ENCODE measurements at regions not wholly inside any gene's neighbourhood (a gene's known extent, or its start where the extent isn't known, plus 50 kb on each side); places are given as distances from the start of the nearest gene placed in this dataset.

DNA sequence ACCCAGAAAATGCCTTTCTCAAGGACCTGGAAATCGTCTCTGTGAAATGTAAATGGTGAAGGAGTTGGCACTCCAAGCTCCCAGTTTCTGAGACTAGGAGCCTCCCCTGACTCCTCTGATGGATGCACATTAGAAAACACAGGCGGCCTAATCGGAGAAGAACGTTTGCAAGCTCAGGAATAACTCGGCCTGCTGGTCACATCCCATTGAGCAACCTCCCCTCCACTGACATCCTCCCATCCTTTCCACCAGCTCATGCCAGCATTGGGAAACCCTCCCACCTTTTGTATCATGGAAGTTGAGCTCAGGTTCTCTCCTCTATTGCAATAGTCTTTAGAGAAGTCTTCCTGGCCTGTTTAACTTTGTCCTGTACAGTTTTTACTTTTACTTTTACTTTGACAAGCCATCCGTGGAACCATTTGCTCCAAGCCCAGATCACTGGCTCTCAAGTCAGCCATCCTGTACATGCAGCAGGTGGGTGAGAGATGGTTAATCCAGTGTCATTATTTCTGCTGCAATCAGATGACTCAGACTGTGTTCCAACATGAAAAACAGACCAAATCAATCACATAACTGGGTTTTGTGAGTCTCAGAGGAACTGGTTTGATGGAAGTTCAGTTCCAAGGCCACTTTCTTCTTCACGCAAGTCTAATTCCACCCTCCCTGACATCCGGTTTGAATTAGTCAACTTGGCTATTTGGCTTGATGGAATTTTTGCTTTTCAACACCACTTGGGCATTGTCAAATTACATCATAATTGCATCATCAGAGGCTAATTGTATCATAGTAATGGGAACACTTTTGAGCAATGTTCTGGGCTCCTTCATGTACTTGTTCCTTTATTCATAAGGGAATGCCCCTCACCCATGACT lies 619.4 kb upstream of the CDH4 start:
- no peak for DNase-seq (ENCODE audit: low read depth in 2 of 2)

- DNase-seq (ENCODE audit: low read depth in 2 of 2) = no peak
Measured at GRCh38 chr20:60634491-60635172, 617.4 kb upstream of the CDH4 start.

- DNase-seq (ENCODE audit: low read depth in 2 of 2) = no peak
Measured at GRCh38 chr20:60636417-60636816, 615.6 kb upstream of the CDH4 start.

GRCh38 chr20:60637801-60638200 lies 614.3 kb upstream of the CDH4 start:
- no peak for DNase-seq (ENCODE audit: low read depth in 2 of 2)

- no peak for DNase-seq (ENCODE audit: low read depth in 2 of 2)
Measured at GRCh38 chr20:60638430-60639098, 613.5 kb upstream of the CDH4 start.

GRCh38 chr20:60641879-60642447 lies 610.1 kb upstream of the CDH4 start:
- DNase-seq (ENCODE audit: low read depth in 2 of 2) = no peak

DNA sequence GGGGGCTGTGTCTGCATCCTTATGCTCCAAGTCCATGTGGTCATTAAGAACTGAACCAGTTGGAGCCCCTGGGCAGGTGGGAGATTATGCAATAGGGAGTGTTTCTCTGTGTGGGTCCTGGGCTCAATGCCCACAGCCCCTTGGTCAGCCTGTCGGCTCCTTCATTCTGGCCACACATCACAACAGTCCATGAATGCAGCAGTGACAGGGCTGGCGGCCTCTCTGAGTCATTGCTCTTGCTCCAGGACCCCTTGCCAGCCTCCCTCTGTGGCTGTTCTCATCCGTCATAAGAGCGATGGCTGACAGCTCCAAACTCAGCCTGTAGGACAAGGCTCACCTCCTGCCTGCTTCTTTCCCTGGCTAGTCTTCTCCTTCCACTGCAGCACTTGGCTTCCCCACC lies 609.5 kb upstream of the CDH4 start:
- DNase-seq (ENCODE audit: low read depth in 2 of 2) = no peak

GRCh38 chr20:60648556-60648955 lies 603.5 kb upstream of the CDH4 start:
- no peak for DNase-seq (ENCODE audit: low read depth in 2 of 2)

- DNase-seq (ENCODE audit: low read depth in 2 of 2) = no peak
Measured at GRCh38 chr20:60649541-60649940, 602.5 kb upstream of the CDH4 start.

GRCh38 chr20:60650087-60650486 lies 602.0 kb upstream of the CDH4 start:
- no peak for DNase-seq (ENCODE audit: low read depth in 2 of 2)

DNA sequence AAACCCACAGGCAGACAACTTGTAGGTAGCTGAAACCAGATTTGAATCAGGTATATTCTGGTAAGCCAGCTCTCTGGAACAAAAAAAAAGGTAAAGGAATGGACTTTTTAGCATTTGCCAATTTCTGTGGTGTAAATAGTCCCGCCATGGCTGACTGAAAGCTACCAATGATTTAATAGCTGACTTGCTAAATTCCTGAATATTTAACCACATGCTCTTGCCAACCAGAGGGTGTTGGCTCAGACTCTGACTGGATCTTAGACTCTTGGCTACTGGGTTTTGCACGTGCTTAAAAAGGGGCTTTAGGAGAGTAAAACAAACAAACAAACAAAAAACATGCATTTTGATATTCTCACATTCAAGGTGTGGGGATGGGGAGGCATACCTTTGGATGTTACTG lies 600.0 kb upstream of the CDH4 start:
- no peak for DNase-seq (ENCODE audit: low read depth in 2 of 2)

DNA sequence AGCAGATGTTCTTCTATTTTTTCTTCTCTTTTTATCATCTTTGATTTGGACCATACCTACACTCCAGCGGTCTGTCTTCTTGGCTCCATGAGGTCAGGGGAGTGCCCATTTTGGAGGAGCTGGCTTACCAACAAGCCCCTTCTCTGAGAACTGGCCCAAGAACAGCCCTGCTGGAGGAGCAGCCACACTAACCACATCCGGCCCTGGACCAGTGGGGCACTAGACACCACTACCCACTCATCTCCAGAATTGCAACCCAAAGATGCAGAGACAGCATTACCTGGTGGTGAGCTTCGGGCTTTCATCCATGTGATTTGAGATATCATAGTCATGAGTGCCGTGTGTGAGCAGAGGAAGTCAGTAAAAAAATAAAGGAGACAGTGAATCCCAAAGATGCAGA lies 599.4 kb upstream of the CDH4 start:
- DNase-seq (ENCODE audit: low read depth in 2 of 2) = no peak

GRCh38 chr20:60653111-60653845 lies 598.8 kb upstream of the CDH4 start:
- DNase-seq (ENCODE audit: low read depth in 2 of 2) = no peak

GRCh38 chr20:60658681-60659080 lies 593.4 kb upstream of the CDH4 start:
- DNase-seq (ENCODE audit: low read depth in 2 of 2) = no peak

- DNase-seq (ENCODE audit: low read depth in 2 of 2) = no peak
Measured at GRCh38 chr20:60659240-60659639, 592.8 kb upstream of the CDH4 start.

GRCh38 chr20:60662307-60662706 lies 589.8 kb upstream of the CDH4 start:
- DNase-seq (ENCODE audit: low read depth in 2 of 2) = no peak

DNA sequence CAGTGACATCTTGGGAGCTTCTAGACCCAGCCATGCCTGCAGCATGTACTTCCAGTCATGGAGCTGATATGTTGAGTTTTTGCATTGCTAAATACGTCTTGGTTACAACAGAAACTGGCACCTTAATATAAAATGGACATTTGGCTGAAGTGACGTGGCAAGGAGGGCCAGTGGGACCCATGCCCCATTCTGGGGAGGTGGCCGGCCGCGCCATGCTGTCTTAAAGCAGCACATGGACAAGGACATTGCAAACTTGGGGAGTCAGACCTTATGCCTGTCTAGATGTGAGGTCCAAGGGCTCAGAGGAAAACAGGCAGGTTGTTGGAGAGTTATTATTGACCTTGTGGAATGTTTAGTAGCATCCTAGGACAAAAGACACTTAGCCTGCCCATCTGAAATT lies 588.0 kb upstream of the CDH4 start:
- no peak for DNase-seq (ENCODE audit: low read depth in 2 of 2)

GRCh38 chr20:60667641-60668040 lies 584.4 kb upstream of the CDH4 start:
- DNase-seq (ENCODE audit: low read depth in 2 of 2) = no peak

DNA sequence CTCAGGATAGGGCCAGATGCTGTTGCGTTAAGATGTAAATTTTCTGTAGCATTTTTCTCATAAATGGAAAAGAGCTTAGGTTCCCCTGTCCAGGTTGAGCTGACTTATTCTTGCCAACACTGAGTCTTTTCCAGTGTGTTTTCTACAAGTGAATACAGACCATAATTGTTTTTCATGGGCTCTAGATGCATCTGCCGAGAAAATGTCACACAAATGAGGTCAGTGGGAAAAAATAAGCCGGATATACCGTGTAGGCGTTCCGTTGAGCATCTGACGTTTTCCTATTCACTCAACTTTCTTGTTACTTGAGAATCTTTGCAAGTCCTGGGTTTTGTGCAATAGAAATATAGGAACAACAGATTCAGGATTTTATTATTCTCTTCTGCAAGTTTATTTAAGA lies 582.9 kb upstream of the CDH4 start:
- DNase-seq (ENCODE audit: low read depth in 2 of 2) = no peak

DNA sequence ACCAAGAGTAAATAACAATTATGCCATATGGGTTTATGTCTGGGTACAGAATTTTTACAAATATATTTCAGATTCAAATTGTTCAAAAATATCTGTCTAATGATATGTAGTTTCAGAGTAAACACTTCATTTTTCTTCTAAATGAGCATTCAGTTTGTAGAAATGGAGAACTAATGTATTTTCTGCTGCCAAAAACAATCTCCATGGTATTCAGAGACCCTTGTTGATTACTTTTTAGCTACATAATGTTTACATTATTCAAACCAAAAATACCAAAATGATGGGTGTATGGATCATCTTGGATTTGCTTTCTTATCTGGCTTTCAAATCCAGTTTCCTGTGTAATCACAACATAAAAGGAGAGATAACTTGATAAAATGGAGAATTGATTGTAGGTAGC lies 576.0 kb upstream of the CDH4 start:
- DNase-seq (ENCODE audit: low read depth in 2 of 2) = no peak

DNA sequence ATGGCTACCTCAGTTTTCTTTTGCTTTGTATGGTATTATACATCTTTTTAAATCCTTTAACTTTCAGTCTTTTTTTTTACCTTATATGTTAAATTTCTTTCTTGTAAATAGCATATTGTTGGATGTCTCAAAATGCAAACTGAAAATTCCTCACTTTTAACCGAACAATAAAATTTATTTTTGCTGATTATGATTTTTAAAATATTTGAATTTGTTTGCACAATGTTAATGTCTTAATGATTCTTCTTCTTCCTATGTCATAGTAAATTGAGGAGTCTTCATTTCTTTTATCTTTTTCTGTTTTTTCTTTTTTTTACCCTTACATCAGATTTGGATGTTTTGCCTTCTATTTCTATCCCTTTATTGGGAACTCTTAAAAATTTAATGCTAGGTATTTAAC lies 574.2 kb upstream of the CDH4 start:
- no peak for DNase-seq (ENCODE audit: low read depth in 2 of 2)

- DNase-seq (ENCODE audit: low read depth in 2 of 2) = no peak
Measured at GRCh38 chr20:60680554-60680953, 571.5 kb upstream of the CDH4 start.

All from stimulated activated CD8-positive, alpha-beta memory T cell treated with anti-CD3 and anti-CD28 coated beads, Interleukin-2, amount 100 ng/mL, for 48 hours (primary cell).